Immature natural killer cell (primary cell): ENCODE measurements at regions not wholly inside any gene's neighbourhood (a gene's known extent, or its start where the extent isn't known, plus 50 kb on each side); places are given as distances from the start of the nearest gene placed in this dataset.

Source experiments
- DNase-seq, 3 donors: peaks; one replicate each; pipeline ENCODE4 v3.0.0; 2022; ENCODE audit warnings: mixed read lengths in 1 of 3
- H3K27ac Mint-ChIP-seq, 6 donors: one replicate each; pipeline ENCODE4 v1.8.0; 2020; ENCODE audit warnings: mixed read lengths in 6 of 6, mild to moderate bottlenecking in 5 of 6, inconsistent platforms in 4 of 6, moderate library complexity in 3 of 6
- H3K27me3 Mint-ChIP-seq, 3 donors: one replicate each; pipeline ENCODE4 v1.8.0; 2020 to 2021; ENCODE audit warnings: low read depth in 3 of 3, mild to moderate bottlenecking in 3 of 3, mixed read lengths in 3 of 3, moderate library complexity in 3 of 3, inconsistent platforms in 1 of 3
- H3K36me3 Mint-ChIP-seq, 3 donors: one replicate each; pipeline ENCODE4 v1.8.0; 2020; ENCODE audit warnings: mixed read lengths in 3 of 3, inconsistent platforms in 2 of 3, mild to moderate bottlenecking in 2 of 3
- H3K4me1 Mint-ChIP-seq, 2 donors: one replicate each; pipeline ENCODE4 v1.8.0; 2020; ENCODE audit warnings: inconsistent platforms in 2 of 2, mild to moderate bottlenecking in 2 of 2, mixed read lengths in 2 of 2, moderate library complexity in 1 of 2
- H3K4me3 Mint-ChIP-seq, 5 donors: one replicate each; pipeline ENCODE4 v1.8.0; 2020; ENCODE audit warnings: mild to moderate bottlenecking in 5 of 5, mixed read lengths in 5 of 5, inconsistent platforms in 3 of 5, moderate library complexity in 3 of 5
- H3K9me3 Mint-ChIP-seq, 6 donors: one replicate each; pipeline ENCODE4 v1.8.0; 2020; ENCODE audit warnings: mild to moderate bottlenecking in 6 of 6, mixed read lengths in 6 of 6, inconsistent platforms in 4 of 6, moderate library complexity in 3 of 6

GRCh38 chr15:38193496-38193895, 59.1 kb upstream of the SPRED1 start:
- DNase-seq = no peak
- H3K4me1 Mint-ChIP-seq = no peaks in the 10 kb centered on the region
- peaks cover 0 to 1% (median 0%) of the 10 kb centered on the region in 6 donors for H3K9me3 Mint-ChIP-seq

GRCh38 chr15:38195191-38195901, 57.3 kb upstream of the SPRED1 start:
- peaks cover 0 to 1% (median 0%) of the 10 kb centered on the region in 6 donors for H3K9me3 Mint-ChIP-seq
- H3K27me3 Mint-ChIP-seq = peaks cover 3 to 8% (median 4%) of the 10 kb centered on the region in 3 donors
- no peak overlapping the region for H3K27ac Mint-ChIP-seq
- H3K4me1 Mint-ChIP-seq = no peaks in the 10 kb centered on the region
- H3K4me3 Mint-ChIP-seq = no peak overlapping the region
- DNase-seq = no peak
- H3K36me3 Mint-ChIP-seq = no peaks in the 10 kb centered on the region

More at GRCh38 chr15:38193496-38193895, 59.1 kb upstream of the SPRED1 start:
- H3K4me3 Mint-ChIP-seq = no peak overlapping the region
- peaks cover 0 to 13% (median 4%) of the 10 kb centered on the region in 3 donors for H3K27me3 Mint-ChIP-seq
- H3K36me3 Mint-ChIP-seq = no peaks in the 10 kb centered on the region
- no peak overlapping the region for H3K27ac Mint-ChIP-seq

DNA sequence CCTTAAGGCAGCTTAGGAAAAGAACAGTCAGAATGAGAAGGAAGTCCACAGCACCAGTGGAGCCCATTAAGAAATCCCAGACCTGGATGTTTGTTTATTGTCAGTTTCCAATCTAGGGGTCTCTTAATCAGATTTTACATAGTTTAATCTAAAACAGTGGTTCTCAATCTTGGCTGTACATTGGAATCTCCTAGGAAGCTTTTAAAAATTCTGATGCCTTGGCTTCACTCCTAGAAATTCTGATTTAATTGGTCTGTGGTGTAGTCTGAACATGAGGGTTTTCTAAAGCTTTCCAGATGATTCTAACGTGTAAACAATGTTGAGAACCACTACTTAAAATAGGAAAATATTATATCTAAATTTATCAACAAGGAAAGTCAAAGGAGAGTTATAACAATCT, 56.6 kb upstream of the SPRED1 start:
- Mint-ChIP-seq H3K4me3 (no peak overlapping the region), H3K27me3 (peaks cover 3 to 7% (median 4%) of the 10 kb centered on the region in 3 donors), H3K9me3 (no peaks in the 10 kb centered on the region), H3K4me1 (no peaks in the 10 kb centered on the region), H3K36me3 (no peaks in the 10 kb centered on the region), H3K27ac (no peak overlapping the region)
- no peak for DNase-seq

GRCh38 chr15:38197553-38197952, 55.1 kb upstream of the SPRED1 start:
- Mint-ChIP-seq H3K4me1 (no peaks in the 10 kb centered on the region), H3K27me3 (peaks cover 3 to 5% (median 4%) of the 10 kb centered on the region in 3 donors), H3K36me3 (no peaks in the 10 kb centered on the region), H3K27ac (no peak overlapping the region), H3K4me3 (no peak overlapping the region), H3K9me3 (no peaks in the 10 kb centered on the region)
- DNase-seq = no peak

DNA sequence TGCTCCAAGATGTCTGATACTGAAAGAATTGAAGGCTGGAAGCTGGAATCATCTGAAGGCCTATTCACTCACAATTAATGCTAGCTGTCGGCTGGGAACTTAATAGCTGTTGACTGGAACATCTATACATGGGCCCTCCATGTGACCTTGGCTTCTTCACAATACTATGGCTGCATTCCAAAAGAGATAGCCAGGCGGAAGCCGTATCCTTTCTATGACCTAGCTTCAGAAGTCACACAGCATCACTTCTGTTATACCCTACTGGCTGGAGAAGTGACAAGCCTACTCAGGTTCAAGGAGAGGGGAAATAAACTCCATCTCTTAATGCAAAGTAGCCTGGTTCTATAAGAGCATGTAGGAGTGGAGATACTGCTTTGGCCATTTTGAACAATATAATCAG, 50.9 kb upstream of the SPRED1 start:
- Mint-ChIP-seq H3K36me3 (no peaks in the 10 kb centered on the region), H3K27me3 (peaks cover 3 to 9% (median 6%) of the 10 kb centered on the region in 3 donors), H3K4me1 (no peaks in the 10 kb centered on the region), H3K27ac (no peak overlapping the region), H3K9me3 (no peaks in the 10 kb centered on the region), H3K4me3 (no peak overlapping the region)
- DNase-seq = no peak

DNA sequence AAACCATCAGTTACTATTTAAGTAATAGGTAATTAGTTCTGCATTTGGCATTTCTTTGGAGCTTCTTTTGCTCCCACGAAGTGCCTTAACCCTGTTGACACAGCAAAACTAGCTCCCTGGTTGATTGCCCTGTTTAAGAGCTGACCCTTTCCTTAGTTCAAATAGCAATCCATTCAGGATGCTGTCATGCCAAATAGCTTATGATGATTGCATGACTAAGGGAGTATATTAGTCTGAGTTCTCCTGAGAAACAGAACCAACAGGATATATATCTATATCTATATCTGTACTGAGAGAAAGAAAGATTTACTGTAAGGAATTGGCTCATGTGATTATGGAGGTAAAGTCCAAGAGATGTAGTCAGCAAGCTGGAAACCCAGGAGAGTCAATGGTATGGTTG, 50.3 kb upstream of the SPRED1 start:
- no peaks in the 10 kb centered on the region for H3K36me3 Mint-ChIP-seq
- no peaks in the 10 kb centered on the region for H3K4me1 Mint-ChIP-seq
- no peak overlapping the region for H3K4me3 Mint-ChIP-seq
- peaks cover 2 to 9% (median 6%) of the 10 kb centered on the region in 3 donors for H3K27me3 Mint-ChIP-seq
- no peaks in the 10 kb centered on the region for H3K9me3 Mint-ChIP-seq
- H3K27ac Mint-ChIP-seq = no peak overlapping the region
- DNase-seq = no peak
